ENCODE measurements at regions not wholly inside any gene's neighbourhood (a gene's known extent, or its start where the extent isn't known, plus 50 kb on each side); places are given as distances from the start of the nearest gene placed in this dataset.

DNA sequence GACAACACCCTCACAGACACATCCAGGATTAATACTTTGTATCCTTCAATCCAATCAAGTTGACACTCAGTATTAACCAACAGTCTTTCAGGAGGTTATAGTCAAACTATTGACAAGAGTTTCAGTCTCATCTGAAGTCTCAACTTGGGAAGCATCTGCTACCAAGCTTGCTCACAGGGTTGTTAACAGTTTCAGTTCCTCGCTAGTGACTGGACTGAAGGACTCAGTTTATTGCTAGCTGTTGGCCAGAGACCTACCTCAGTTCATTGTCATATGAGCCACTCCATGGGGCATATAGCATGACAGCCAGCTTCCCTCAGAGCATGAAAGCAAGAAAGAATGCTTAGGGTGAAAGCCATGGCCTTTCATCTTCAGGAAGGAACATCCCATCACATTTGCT is 228.6 kb downstream of the EPHA4 start:
- no peak for DNase-seq

DNA sequence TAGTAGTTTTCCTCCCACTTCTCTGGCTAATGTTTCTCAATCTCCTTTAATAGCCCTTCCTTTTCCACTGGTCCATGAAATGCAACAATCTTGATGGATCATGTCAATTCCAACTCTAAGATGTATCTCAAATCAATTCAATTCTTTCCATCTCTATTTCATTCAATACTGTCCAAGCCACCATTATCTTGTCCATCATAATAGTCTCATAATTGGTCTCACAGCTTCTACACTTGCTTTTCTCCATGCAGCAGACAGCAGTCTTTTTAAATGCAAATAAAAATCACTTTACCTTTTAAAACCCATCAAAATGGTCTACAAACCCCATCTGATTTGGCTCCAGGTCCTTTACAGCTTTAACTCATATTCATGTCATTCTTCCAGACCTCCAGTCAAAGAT is 226.6 kb downstream of the EPHA4 start:
- DNase-seq: no peak

GRCh38 chr2:221346411-221346810 is 225.7 kb downstream of the EPHA4 start:
- no peak for DNase-seq

DNA sequence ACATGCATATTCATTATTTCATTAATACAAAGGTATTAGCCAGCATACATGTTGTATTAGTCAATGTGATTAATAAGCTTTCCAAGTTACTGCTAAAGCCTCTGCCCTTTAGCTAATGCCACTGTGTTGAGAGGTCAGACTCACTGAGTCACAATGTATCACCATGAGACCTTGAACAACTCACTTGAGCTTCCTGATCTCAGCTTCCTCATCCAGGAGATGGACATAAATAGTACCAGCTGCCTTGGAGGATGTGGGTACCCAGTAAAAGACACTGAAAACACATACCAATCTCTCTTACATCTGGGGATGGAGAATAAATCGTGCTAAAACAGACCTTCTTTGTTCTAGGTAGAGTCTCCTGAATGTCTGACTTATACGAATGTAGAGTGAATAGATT is 224.6 kb downstream of the EPHA4 start:
- DNase-seq: no peak

DNA sequence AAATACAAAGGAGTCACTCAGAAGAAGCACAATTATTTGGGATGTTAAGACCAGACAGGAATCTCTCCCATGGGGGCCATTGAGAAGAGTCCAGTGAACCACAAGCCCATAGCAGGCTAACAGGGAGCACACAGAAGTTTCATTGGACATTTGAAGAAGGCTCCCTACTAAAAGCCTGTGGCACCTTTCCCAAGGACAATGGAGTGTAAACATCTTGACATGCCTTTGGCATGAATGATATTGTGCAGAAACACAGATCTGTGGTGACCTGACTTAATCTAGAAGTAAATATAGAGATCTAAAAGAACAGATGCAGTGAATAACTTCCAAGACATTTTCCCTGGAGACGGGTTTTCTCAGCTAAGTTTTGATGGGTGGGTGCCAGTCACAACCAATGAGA is 221.5 kb downstream of the EPHA4 start:
- DNase-seq: no peak

DNA sequence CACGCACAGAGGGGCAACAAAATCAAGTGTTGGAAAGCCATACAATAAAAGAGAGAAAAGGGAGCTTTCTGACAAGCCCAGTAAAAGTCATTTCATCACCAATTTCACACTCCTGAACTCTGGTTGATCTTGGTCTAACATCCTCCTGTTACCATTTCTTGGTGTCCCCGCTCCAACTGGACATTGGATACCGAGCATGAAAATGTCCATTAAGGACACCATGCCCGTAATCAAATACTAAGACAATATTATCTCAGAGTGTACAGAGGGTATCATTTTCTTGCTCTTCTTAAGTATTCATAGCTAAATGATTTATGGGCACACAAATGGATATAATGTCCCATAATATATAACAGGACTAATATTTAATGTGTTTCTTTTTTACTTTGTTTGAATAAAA is 218.9 kb downstream of the EPHA4 start:
- DNase-seq: no peak

- DNase-seq: no peak
These were observed 211.8 kb downstream of the EPHA4 start for GRCh38 chr2:221360312-221360711.

DNA sequence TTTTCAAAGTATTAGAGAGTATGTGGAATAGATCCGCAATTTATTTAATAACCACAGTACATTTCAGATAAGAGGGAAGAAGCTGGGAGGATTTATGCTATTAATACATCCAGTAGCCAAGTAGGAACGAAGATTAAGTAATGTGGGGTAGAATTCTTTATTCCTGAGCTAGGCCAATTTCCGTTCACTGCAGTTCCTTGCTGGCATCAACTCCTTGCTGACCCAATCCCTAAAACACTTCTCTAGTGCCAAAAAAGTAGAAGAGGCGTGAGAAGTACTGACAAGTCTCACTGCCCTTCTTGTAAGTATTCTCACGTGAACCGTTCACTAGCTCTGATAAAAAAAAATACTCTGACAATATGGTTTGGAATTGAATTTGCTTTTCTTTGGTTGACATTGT is 211.4 kb downstream of the EPHA4 start:
- DNase-seq: no peak

- DNase-seq: no peak
These were observed 210.5 kb downstream of the EPHA4 start for GRCh38 chr2:221361633-221362032.

DNA sequence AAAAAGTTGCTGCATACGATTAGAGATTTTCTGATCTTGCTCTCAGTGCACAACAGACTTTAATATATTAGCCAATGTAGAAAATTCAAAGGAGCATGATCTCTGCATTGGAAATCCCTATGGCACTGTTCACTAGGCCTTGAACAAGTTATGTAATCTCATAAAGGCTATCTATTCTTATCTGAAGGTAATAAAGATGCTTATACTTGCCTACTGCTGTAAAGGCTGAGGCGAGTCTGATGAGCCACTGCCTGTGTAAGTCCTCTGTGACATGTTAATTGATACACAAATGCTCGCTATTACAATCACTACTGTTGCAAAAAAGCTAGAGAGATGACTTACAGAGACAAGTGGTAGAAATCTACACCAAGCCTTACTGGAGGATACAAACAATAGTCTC is 207.4 kb downstream of the EPHA4 start:
- no peak for DNase-seq
